ENCODE measurements at regions not wholly inside any gene's neighbourhood (a gene's known extent, or its start where the extent isn't known, plus 50 kb on each side); places are given as distances from the start of the nearest gene placed in this dataset.

DNA sequence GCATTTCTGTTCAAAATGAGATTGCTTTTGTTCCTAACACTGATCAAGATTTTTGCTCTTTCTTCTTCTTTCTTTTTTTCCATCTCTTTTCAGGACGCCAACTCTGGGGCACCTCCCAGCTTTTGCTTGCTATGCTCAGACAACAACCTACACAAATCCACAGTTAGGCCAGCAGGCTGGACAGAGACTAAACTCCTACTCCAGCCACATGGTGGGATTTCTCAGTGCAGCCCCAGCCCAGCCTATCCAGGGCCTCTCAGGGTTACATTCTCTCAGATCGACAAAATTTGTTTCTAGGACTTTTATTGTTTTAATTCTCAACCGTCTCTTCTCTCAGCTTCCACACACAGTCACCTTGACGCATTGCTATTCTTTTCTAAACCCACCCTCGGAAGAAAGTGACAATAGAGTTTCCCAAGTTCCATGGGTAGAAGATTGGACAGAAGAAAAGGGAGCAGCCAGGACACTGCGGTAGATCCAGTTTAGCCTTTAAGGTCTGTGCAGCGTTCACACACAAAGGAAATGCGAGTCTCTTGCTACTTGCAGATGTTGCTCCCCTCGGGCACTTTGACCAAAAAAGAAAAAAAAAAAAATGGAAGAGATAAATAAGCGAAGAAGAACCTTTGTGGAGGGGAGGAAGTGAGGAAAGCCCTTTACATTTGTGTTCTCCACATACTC, 588.6 kb upstream of the GRAMD2B start:
- DNase-seq, result no peak

DNA sequence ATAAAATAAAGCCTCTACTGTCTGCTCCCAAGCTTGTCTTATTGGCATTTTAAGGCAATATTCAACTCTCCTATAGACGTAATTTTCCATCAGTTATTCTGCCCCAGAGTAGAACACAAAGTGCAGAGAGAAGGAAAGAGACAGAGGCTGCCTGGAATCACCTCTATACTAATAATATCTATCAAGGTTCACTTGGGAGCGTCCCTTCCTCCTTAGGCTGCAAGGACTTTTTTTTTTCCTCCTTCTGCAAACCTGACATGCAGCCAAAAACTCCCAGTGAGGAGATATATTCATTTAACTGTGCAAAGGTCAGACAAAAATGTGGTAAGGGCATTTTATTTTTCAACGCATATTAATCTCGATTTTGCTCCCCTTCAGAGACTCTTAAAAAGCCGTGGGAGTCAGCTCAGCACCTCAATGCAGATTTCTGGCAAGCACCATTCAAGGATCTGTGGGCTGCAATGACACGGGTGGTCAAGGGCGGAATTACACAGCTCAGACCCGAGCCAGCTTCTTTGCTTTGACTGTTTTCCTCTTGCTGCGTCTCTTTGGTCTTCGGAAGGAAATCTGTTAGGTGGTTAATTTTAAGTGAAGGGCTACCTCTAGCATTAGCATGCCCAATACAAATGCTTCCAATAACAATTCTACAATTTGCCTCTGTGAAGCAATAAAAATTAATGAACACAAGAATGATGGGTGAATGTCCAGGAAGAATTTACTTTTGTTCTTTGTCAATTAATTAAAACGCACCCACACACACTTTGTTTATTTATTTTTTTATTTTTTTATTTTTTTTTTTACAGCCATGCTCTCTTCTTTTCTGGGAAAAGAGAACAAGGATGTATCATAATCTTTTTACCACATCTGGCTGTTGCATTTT, 587.7 kb upstream of the GRAMD2B start:
- DNase-seq, result no peak

DNA sequence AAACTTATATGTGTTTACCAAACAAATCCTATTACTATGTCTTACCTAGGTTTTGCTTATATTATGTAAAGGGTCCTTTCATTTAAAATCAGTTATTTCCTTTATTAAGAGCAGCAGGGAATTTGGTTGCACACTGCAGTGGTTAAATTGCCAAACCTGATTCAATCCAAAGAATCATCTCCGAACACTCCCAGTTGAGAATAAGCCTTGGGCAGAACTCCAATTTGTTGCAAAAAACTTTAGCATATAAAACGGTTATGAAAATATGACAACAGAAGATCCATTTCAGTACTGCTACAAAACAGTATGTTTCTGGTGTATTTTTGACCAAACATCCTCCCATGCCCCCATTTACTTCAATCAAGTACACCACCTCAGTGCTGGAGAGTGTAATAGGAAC, 587.0 kb upstream of the GRAMD2B start:
- no peak for DNase-seq

DNA sequence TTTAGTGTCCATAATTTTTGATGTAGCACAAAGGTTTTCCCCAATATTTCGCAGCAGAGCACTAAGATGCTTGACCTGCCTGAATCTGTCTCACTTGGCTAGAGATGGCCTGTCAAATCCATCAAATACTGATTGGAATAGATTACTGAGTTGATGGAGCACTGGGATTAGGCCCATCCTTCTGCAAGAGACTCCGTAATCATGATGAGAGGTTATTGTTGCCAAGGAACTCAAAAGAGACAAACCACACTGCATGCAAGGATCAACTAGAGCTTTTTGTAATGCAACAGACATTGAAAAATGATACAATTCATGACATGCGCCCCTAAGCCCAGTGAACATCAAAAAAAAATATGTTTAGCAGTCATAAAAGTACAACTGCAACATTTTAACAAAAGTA, 585.3 kb upstream of the GRAMD2B start:
- no peak for DNase-seq

DNA sequence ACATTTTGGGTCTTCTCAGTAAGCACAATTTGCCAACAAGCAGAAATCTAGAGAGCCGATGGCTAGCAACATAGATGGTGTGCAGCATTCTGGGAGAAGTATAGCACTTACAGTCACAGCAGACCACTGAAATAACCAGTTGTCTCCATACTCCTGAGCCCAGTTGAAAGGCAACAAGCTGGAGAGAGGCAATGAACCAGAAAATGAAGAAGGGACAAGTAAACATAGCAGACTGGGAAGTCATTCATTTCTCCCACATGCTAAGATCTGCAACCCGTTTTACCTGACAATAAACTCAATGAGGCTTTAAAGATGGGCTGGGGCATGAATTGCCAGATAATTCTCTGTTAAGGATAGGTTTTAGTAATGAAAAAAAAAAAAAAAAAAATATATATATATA, 575.6 kb upstream of the GRAMD2B start:
- no peak for DNase-seq

DNA sequence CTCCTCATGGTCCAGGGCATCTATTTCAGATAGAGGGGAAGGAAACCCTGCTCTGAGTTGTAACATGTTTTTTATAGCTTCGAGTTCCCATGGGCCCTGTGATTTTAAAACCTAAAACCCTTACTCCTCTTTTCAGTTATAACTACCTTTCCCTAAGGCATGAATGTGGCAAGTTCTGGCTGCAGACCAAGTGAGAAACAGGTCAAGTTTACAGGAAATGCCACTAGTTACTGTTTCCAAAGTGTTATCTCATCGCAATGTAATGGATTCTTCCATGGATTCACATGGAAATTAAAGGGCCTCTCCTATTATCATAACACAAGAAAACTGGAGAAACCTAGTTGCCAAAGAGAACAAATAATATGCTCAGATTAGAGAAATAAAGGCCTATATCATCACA, 574.5 kb upstream of the GRAMD2B start:
- DNase-seq, result no peak

DNA sequence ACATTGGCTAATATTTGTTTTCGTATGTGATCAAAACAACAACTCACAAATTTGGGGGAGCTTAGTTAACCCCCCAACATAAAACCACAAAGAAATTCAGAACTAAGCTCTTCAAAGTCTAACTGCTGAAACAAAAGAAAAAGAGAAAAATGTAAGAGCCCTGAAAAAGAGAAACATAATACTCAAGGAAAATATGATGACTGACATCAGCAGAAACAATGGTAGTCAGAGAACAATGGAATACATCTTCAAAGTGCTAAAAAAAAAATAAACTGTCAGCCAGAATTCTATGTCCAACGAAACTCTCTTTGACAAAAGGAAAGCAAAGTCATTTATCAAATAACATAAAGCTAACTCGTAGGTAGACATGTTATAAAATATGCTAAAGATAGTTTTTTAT, 566.3 kb upstream of the GRAMD2B start:
- no peak for DNase-seq

DNA sequence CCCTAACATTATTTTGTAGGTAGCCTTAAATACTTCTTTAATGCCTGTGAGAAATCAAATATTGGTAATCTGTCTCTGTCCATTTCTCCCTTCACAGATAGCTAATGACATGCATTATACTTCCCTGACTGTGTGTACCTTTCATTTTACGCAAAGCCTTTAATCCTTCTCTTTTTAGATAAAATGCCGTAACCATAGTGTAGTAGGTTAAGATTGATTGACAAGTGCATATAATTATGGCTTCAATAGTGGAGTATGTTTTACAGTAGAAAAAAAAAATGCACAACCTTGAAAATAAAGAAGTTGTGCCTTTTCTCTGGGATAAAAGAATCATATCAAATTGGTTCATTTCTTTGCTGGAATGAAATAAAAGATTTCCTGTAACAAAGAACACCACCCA, 559.6 kb upstream of the GRAMD2B start:
- no peak for DNase-seq

DNA sequence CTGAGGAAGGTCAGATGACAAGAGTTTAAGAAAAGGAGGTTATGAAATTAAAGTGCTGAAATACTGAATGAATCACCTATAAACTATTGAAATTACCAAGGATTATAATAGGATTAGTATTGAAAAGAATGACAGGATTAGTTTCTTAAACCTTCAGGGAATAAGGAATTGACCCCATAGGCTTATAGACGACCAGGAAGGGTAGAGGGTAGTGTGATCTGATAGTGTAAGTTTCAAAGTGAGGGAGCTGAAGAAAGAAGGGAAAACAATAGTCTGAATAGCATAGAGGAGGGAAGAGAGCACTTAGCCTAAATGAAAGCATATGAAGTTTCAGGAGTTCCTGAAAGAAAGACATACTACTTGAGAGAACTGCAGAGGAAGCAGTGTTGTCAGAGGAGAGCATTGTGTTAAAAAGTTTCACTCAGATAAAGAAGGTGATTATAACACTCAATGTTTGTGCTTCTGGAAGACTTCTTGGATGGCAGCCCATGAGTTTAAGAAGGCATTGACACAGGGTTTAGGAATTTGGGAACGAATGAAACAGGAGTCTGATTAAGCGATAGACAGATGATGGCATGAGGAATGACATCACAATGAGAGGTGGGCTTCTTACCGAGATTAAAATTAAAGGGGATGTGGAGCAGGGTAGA, 557.9 kb upstream of the GRAMD2B start:
- DNase-seq, result no peak

DNA sequence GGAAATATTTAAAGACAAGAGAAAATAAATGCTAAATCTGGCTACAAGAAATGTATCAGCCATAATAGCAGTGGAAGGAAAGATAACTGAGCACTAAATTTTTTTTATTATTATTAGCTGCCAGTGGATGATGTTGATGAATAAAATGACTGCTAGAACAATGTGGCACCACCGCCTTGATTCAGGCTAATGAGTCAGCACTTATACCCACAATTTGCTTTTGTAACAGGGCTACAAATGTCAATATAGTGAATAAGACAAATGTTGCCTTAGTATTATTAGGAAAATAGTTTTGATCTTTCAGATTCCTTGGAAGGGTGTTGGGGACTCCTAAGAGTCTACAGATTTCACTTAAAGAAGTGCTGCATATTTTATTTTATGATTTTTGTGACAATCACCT, 555.2 kb upstream of the GRAMD2B start:
- no peak for DNase-seq

DNA sequence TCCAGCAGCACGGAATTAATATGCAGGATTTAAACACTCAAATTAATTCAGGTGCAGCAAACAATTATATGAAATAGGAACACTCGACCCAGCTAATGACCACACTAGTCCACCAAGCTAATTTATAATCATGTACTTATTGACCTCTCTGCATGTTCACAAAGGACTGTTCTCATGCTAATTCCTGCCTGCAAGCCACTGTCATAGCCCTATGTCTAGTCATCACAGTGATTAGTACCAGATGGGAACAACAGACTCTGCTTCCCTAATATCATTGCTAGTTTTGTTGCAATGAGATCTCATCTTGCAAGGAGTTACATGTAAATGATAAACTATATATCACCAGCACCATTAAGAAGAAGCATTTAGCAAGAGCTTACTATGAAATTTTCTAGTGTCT, 553.0 kb upstream of the GRAMD2B start:
- DNase-seq, result no peak

DNA sequence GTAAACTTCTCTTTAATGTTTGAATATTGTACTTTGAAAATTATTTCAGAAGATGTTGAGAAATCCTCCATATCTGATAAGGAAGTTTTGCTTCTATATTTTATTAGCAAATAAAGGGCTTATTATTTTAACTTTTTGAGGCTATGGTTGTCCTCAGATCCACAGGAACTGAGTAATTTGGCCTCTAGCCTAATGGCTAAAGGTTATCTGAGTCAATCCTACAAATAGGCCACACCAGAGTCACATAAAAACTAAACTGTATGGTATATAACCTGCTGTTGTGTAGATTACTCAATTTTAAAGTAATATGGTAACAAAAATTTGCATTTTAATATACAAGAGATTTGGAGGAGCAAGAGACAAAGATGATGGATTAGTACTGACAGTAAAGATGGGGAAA, 549.2 kb upstream of the GRAMD2B start:
- DNase-seq, result no peak

DNA sequence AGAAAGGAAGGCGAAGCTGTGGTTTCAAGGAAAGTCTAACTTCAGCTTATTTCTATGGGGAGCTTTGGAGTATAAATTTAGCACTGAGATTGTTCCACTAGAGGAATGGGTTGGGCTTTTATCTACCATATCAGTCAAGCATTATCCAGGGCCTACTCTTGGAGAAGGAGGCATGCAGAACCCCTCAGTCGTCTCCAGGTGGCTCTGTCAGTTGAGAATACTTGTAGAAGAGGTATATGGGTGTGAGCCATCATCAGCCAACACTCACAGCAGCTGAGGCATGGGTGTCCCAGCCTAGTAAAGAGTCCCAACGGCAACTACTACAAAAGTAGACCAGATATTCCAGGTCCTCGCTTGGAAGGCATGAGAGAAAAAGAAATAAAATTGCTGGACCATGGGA, 548.5 kb upstream of the GRAMD2B start:
- DNase-seq, result no peak

DNA sequence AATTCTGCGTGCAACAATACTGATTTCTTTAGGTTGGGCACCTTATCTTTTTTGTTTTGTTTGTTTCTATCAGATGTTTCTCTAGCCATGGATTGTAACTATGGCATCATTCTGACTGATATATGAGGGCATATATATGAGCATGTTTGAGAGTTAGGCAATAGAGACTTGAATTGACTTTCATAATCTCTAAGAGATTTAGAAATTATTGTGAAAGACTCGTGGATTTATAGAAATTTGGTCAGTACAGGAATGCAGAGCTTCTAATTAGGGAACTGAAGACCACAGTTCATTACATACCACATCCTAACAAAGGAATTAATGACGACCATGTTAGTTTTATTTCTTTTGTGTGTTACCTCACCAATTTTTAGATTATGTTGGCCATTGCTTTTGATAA, 546.0 kb upstream of the GRAMD2B start:
- DNase-seq, result no peak

DNA sequence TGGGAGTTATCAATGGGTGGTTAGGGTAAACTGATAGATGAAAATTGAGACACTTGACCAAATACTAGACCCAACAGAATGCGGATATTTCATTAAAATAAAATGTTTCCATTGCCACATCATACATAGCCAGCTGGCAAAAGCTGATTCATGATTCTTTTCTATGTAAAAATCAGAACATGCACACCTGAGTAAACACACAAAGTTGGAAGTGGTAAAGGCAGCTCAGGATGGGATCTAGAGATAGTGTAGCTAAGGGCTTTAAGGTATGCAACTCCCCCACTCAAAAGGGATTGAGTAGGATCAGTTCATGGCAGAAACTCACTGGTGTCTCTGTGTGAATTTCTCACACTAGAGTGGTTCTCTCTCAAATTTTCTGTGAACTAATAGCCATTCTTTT, 541.1 kb upstream of the GRAMD2B start:
- DNase-seq, result no peak

DNA sequence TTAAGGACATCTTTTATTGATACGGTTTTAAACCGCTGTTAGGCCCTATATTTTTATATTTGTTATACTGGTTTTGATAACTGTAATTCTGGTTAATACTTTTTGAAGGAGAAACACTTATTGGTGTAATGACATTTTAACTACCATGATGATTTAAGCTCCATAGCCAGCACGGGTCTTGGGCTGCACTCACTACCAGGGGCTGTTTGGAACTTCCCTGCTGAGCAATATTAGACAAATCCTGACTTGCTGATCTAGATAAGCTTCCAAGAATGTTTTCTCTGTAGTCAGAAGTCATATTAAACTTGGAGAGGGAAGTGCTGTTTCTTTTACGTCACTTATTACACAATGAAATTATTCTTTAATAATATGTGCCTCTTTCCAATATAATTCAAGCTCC, 540.0 kb upstream of the GRAMD2B start:
- DNase-seq, result no peak

DNA sequence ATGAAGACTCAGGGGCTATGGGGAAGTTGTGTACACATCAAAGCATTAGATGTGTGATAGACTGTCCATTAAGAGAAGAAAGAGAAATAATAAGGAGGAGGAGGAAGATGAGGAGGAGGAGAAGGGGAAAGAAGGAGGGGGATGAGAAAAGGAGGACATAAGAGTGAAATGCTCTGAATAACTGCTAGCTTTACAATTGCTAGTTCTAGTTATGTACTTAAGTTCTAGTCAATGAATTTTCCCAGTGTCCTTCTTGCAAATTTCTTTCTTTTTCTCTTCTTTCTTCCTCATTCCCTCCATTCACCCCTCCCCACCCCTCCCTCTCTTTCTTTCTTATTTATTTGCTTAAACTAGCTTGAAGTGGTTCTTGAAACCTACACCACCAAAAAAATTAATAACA, 534.9 kb upstream of the GRAMD2B start:
- no peak for DNase-seq

DNA sequence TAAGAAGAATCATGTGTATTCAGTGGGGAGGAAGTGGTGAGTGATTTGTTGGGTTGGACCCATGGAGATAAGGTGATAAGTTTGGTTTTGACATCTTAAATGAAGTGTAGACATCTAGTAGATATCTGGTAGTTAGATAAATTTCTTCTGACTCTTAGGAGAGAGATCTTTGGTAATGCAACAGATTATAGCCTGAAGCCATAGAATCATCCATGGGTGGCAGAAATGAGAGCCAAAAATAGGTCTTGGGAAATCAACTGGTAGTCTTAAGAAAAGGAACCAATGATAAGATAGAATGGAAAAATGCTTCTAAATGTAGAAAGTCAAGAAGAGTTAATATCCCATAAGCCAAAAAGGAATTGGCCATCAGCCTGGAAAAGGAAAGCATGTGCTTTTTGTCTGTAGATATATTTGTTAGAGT, 532.7 kb upstream of the GRAMD2B start:
- no peak for DNase-seq

DNA sequence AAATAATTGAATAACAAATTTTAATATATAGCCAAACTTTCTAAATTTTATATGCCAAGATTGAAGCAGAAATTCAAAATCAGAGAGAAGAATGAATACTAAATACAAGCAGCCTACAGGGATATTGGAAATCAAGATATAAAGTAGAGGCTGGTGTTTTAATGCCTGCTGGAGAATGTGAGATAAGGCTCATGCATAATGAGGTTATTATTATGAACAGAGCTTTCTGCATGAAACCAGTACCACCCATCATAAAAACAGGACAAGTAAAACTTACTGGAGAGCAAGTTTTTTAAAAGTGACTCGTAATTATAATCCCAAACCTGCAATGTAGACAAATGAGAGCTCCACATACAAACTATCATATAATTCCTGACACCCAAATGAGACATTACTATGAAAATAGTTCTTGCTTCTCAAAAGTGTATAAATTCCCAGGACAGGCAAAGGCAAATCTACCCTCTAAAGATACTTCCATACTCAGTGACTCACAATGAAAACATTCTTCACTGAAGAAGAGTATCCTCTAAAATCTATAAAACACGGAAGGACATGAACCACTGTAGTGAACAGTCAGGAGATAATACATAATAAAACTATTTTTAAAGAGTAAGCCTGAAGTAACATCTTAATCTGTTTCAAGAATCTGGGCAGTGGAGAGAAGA, 532.0 kb upstream of the GRAMD2B start:
- DNase-seq, result no peak

DNA sequence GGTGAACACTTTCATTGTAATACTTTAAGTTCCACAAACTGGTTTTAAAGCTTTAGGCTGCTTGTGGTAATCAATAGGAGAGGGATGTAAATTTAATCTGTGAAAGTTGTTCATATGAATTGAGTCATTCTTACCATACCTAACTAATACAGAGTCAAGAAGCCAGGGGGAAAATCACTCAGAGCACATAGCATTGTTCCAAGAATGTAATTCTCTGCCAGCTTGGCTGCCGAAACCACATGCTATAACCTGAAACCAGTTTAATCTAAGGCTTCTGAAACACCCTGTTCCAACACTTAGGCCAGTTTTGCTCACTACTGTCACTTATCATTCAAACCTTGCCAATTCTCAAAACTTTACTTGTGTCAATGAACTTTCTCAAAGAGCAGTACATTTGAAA, 528.8 kb upstream of the GRAMD2B start:
- no peak for DNase-seq

DNA sequence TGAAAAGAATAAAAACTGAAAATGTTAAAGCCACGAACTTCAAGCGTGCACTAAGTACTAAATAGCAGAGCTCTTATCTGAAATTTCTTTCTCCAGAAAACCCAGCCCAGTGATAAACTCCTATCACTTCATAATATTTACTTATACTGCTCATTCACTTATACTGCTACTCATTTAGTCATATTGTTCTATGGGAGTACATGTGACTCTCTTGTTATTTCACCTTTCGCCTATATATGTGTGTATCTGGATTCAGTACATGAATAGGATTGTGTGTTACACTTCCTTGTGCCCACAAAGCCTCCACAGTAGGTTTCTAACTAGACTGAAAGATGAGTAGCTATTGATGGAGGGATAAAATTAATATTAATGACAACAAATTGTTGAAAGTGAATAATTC, 526.8 kb upstream of the GRAMD2B start:
- DNase-seq, result no peak

DNA sequence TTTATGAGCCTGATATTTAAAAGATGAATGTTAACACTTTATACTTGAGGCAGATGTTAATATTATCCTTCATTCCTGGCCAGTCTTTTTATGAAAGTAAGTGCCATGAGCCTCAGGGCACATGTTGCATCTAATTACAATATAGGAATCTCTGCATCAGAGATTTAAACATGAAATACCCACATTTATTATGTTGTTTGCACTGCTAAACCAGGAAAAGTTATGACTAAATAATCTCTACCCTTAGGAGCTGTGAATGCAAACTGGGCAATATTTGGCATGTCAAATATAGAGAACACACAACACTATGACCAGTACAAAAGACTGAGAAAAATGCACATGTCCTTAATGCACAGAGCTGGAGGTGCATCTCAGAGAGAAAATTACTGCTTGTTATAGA, 526.1 kb upstream of the GRAMD2B start:
- DNase-seq, result no peak

DNA sequence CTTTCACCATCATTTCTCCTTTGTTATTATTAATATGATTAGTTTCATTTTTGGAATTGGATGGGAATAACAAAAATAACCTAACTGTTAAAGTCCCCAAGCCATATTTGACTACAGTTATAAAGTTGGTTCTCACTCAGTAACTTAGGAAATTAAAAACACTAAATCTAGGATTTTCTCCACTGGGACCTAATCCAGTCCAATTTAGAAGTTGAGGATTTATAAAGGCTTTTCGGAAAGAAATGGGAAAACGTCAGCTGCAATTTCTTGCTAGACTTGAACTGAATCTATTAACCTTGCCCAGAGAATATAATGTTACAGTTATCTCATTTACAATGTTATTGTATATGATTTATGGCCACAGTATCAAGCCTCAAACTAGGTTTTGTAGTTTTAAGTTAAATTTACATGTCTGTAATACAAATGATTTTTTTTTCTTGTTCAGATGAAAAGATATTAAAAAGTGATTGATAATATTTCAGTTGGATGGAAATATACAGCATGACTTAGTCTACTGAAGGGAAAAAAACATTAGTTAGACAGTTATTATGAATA, 524.3 kb upstream of the GRAMD2B start:
- DNase-seq, result no peak

Measured in activated CD4-positive, CD25-positive, alpha-beta regulatory T cell treated with anti-CD3 and anti-CD28 coated beads, Interleukin-2, amount 50 U/mL, for 72 hours (primary cell).